Neural cell (in vitro differentiated cells): ENCODE measurements at regions not wholly inside any gene's neighbourhood (a gene's known extent, or its start where the extent isn't known, plus 50 kb on each side); places are given as distances from the start of the nearest gene placed in this dataset.

Experiments used
- H2AFZ ChIP-seq: fragments of 200-600, 300-800 bp; sonication (generic), shearing (Covaris generic); 2 replicates; pipeline ENCODE4 v1.6.0; 2014; ENCODE audit warnings: low read depth, mild to moderate bottlenecking, antibody characterized with exemption, low read length, moderate library complexity
- H3F3A ChIP-seq: fragments of 200-600 bp; shearing (Covaris generic); 2 replicates; pipeline ENCODE4 v1.6.1; 2016; ENCODE audit warnings: mild to moderate bottlenecking, moderate library complexity, mixed read lengths, antibody characterized with exemption, low read length; ENCODE audit not compliant: insufficient read depth, poor library complexity, severe bottlenecking
- H3K27ac ChIP-seq: fragments of 200-600, 300-800 bp; sonication (generic), shearing (Covaris generic); 2 replicates; pipeline ENCODE4 v1.5.1; 2014; ENCODE audit warnings: mild to moderate bottlenecking, low read length, moderate library complexity
- H3K27me3 ChIP-seq: fragments of 300-800, 200-600 bp; sonication (generic), shearing (Covaris generic); 2 replicates; pipeline ENCODE4 v1.6.0; 2014; ENCODE audit warnings: mild to moderate bottlenecking, low read depth, low read length, moderate library complexity; ENCODE audit not compliant: insufficient read depth
- H3K36me3 ChIP-seq: fragments of 300-800, 200-600 bp; sonication (generic), shearing (Covaris generic); 2 replicates; pipeline ENCODE4 v1.5.1; 2014; ENCODE audit warnings: mild to moderate bottlenecking, antibody characterized with exemption, low read length, moderate library complexity; ENCODE audit not compliant: insufficient read depth
- H3K4me2 ChIP-seq: fragments of 300-800, 200-600 bp; sonication (generic), shearing (Covaris generic); 2 replicates; pipeline ENCODE4 v1.6.0; 2014; ENCODE audit warnings: mild to moderate bottlenecking, low read length
- H3K4me3 ChIP-seq: fragments of 300-800, 200-600 bp; sonication (generic), shearing (Covaris generic); 2 replicates; pipeline ENCODE4 v1.5.1; 2014; ENCODE audit warnings: mild to moderate bottlenecking, low read length, moderate library complexity
- H3K79me2 ChIP-seq: fragments of 200-600 bp; shearing (Covaris generic); replicated peaks from 2 replicates; pipeline ENCODE4 v1.6.0; 2014; ENCODE audit warnings: mild to moderate bottlenecking, low read length, moderate library complexity; ENCODE audit not compliant: insufficient read depth
- H3K9ac ChIP-seq: fragments of 300-800, 200-600 bp; sonication (generic), shearing (Covaris generic); 2 replicates; pipeline ENCODE4 v1.6.1; 2016; ENCODE audit warnings: mild to moderate bottlenecking, low read length, mixed read lengths
- H3K9me2 ChIP-seq: fragments of 200-600 bp; shearing (Covaris generic); 2 replicates; pipeline ENCODE4 v1.6.1; 2016; ENCODE audit warnings: mild to moderate bottlenecking, low read length, mixed read lengths; ENCODE audit not compliant: insufficient read depth
- H3K9me3 ChIP-seq: fragments of 200-600, 300-800 bp; sonication (generic), shearing (Covaris generic); 2 replicates; pipeline ENCODE4 v1.6.1; 2016; ENCODE audit warnings: mild to moderate bottlenecking, mixed run types, low read length, moderate library complexity, mixed read lengths
- H4K20me1 ChIP-seq: fragments of 200-600 bp; shearing (Covaris generic); 2 replicates; pipeline ENCODE4 v1.6.1; 2016; ENCODE audit warnings: mild to moderate bottlenecking, mixed run types; ENCODE audit not compliant: insufficient read depth
- EP300 ChIP-seq: fragments of 450-650 bp; conservative IDR thresholded peaks from 2 replicates; pipeline ENCODE4 v1.6.1; 2014; ENCODE audit warnings: antibody characterized with exemption, mild to moderate bottlenecking, moderate library complexity; ENCODE audit not compliant: poor library complexity, severe bottlenecking
- EZH2 ChIP-seq: fragments of 200-600, 300-800 bp; shearing (Covaris generic), sonication (generic); IDR thresholded peaks from 2 replicates; pipeline ENCODE4 v1.6.1; 2014; ENCODE audit warnings: antibody characterized with exemption, low read length, borderline replicate concordance, mild to moderate bottlenecking; ENCODE audit not compliant: insufficient read depth, poor library complexity, severe bottlenecking
- MXI1 ChIP-seq: fragments of 450-650 bp; conservative IDR thresholded peaks from 2 replicates; pipeline ENCODE4 v1.6.1; 2014; ENCODE audit warnings: antibody characterized with exemption, mild to moderate bottlenecking; ENCODE audit not compliant: poor library complexity, severe bottlenecking
- POLR2AphosphoS5 ChIP-seq: IDR thresholded peaks from 2 replicates; pipeline ENCODE4 v1.6.1; 2012
- RAD21 ChIP-seq: fragments of 450-650 bp; conservative IDR thresholded peaks from 2 replicates; pipeline ENCODE4 v1.6.1; 2014; ENCODE audit warnings: antibody characterized with exemption, mild to moderate bottlenecking, moderate library complexity
- SMC3 ChIP-seq: fragments of 450-650 bp; conservative IDR thresholded peaks from 2 replicates; pipeline ENCODE4 v1.6.1; 2014; ENCODE audit warnings: antibody characterized with exemption, mild to moderate bottlenecking, moderate library complexity; ENCODE audit not compliant: poor library complexity
- TAF1 ChIP-seq: IDR thresholded peaks from 2 replicates; pipeline ENCODE4 v1.6.1; 2012; ENCODE audit warnings: low read depth
- TF ChIP-seq, protein P1 (sequence below): fragments of 450-650 bp; IDR thresholded peaks from 2 replicates; pipeline ENCODE4 v1.5.1; 2014; ENCODE audit warnings: antibody characterized with exemption, mild to moderate bottlenecking, moderate library complexity; ENCODE audit not compliant: poor library complexity, severe bottlenecking
- TF ChIP-seq, protein P2 (sequence below): IDR thresholded peaks from 2 replicates; pipeline ENCODE4 v1.6.1; 2012; ENCODE audit warnings: borderline replicate concordance

DNA sequence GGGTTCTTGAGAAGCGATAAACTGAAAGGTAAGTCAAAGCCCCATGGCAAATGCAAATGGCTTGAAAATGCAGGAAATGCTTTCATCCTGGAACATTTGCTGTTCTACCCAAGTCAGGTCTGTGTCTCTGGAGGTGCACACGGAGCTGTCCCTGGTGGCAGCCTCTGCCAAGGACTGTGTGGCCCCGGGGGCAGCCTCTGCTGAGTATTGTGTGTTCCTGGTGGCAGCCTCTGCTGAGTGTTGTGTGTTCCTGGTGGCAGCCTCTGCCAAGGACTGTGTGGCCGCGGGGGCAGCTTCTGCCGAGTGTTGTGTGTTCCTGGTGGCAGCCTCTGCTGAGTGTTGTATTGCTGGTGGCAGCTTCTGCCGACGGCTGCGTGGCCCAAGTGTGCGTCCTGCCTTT, 135.6 kb upstream of the ALKAL2 start:
- TF ChIP-seq SMC3 (no peak), EP300 (no peak), EZH2 (no peak)
- TF ChIP-seq, protein P1, sequence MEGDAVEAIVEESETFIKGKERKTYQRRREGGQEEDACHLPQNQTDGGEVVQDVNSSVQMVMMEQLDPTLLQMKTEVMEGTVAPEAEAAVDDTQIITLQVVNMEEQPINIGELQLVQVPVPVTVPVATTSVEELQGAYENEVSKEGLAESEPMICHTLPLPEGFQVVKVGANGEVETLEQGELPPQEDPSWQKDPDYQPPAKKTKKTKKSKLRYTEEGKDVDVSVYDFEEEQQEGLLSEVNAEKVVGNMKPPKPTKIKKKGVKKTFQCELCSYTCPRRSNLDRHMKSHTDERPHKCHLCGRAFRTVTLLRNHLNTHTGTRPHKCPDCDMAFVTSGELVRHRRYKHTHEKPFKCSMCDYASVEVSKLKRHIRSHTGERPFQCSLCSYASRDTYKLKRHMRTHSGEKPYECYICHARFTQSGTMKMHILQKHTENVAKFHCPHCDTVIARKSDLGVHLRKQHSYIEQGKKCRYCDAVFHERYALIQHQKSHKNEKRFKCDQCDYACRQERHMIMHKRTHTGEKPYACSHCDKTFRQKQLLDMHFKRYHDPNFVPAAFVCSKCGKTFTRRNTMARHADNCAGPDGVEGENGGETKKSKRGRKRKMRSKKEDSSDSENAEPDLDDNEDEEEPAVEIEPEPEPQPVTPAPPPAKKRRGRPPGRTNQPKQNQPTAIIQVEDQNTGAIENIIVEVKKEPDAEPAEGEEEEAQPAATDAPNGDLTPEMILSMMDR: no peak
- TF ChIP-seq, protein P2, sequence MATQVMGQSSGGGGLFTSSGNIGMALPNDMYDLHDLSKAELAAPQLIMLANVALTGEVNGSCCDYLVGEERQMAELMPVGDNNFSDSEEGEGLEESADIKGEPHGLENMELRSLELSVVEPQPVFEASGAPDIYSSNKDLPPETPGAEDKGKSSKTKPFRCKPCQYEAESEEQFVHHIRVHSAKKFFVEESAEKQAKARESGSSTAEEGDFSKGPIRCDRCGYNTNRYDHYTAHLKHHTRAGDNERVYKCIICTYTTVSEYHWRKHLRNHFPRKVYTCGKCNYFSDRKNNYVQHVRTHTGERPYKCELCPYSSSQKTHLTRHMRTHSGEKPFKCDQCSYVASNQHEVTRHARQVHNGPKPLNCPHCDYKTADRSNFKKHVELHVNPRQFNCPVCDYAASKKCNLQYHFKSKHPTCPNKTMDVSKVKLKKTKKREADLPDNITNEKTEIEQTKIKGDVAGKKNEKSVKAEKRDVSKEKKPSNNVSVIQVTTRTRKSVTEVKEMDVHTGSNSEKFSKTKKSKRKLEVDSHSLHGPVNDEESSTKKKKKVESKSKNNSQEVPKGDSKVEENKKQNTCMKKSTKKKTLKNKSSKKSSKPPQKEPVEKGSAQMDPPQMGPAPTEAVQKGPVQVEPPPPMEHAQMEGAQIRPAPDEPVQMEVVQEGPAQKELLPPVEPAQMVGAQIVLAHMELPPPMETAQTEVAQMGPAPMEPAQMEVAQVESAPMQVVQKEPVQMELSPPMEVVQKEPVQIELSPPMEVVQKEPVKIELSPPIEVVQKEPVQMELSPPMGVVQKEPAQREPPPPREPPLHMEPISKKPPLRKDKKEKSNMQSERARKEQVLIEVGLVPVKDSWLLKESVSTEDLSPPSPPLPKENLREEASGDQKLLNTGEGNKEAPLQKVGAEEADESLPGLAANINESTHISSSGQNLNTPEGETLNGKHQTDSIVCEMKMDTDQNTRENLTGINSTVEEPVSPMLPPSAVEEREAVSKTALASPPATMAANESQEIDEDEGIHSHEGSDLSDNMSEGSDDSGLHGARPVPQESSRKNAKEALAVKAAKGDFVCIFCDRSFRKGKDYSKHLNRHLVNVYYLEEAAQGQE: no peak
- H3K36me3 ChIP-seq: no peaks in the 10 kb centered on the region
- no peaks in the 10 kb centered on the region for H3K9me2 ChIP-seq
- H3K4me3 ChIP-seq: no peak overlapping the region
- no peaks in the 10 kb centered on the region for H3K9me3 ChIP-seq
- no peaks in the 10 kb centered on the region for H3K79me2 ChIP-seq
- no peaks in the 10 kb centered on the region for H3K27me3 ChIP-seq
- H4K20me1 ChIP-seq: no peaks in the 10 kb centered on the region
- H3F3A ChIP-seq: no peaks in the 10 kb centered on the region
- H3K27ac ChIP-seq: no peak overlapping the region
- H3K9ac ChIP-seq: no peak overlapping the region
- H2AFZ ChIP-seq: no peak overlapping the region
- H3K4me2 ChIP-seq: no peak overlapping the region

DNA sequence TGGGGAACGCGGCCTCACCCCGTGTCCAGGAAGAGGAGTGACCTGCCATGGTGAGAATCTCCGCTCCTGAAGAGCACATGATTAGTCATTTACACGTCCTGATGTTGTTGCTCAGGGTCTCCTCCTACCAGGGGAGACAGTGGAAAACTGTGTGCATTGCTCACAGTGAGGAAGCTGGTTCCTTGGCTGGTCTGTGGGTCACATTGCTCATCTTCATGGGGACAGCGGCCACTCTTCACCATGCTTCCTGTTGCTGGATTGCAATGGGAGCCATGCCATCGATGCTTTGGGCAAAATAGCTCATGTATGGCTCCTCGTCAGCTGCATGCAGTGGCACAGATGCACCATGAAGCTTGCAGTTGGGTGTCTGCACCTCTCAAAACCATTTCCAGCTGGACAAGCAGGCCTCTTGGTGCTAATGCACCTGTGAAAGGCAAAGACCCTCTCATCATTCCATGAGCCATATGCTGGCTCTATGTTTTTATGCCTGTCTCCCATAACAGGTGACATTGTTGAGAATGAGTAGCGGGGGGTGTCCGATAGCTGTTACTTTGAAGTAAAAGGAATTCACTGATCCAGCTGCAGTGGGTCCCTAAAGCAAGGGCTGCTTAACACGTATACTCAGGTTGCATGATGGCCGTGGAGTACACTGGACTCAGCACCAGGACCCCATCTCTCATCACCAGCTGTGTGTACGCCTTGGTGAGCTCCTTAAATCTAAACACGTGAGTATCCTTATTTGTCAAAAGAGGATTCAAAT, 135.0 kb upstream of the ALKAL2 start:
- no peak for TF ChIP-seq MXI1
- no peak for TF ChIP-seq EZH2
- TF ChIP-seq RAD21: no peak
- TF ChIP-seq, protein P2: no peak
- TF ChIP-seq, protein P1: no peak
- no peak for TF ChIP-seq EP300
- TF ChIP-seq SMC3: no peak
- no peak for TF ChIP-seq POLR2AphosphoS5
- TF ChIP-seq TAF1: no peak
- H3K9me2 ChIP-seq: no peaks in the 10 kb centered on the region
- no peaks in the 10 kb centered on the region for H3K27me3 ChIP-seq
- no peak overlapping the region for H3K9ac ChIP-seq
- H3K36me3 ChIP-seq: no peaks in the 10 kb centered on the region
- H3K9me3 ChIP-seq: no peaks in the 10 kb centered on the region
- H3K4me3 ChIP-seq: no peak overlapping the region
- H3K79me2 ChIP-seq: no peaks in the 10 kb centered on the region
- H3F3A ChIP-seq: no peaks in the 10 kb centered on the region
- no peak overlapping the region for H2AFZ ChIP-seq
- H4K20me1 ChIP-seq: no peaks in the 10 kb centered on the region
- H3K4me2 ChIP-seq: no peak overlapping the region
- H3K27ac ChIP-seq: no peak overlapping the region
